ENCODE measurements at regions not wholly inside any gene's neighbourhood (a gene's known extent, or its start where the extent isn't known, plus 50 kb on each side); places are given as distances from the start of the nearest gene placed in this dataset.
"Not testable (repeated sequence)": the region's sequence is repeated elsewhere in the genome, so short reads cannot be mapped to it uniquely, and the experiment has no call there.

DNA sequence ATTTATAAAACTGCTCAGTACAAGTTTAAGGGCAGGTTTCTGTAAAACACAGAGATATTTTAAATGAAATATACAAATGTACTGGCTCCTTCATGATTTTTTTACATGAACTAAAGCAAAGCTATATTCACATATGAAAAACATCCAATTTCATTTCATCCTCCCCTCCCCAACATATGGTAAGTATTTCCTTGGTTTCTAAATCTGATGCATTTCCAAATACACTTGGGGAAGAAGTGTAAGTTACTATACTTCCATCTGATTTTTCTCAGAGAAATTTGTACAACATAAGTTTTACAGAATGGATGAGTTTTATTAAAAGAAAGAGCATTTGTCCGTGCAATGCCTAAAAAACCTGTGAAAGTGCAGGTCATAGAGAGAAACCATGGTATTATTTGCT, 109.0 kb upstream of the POMZP3 start:
- H3K36me3 ChIP-seq; H3K9me3 ChIP-seq; intact Hi-C loops (cut with DNase I); H3K27me3 ChIP-seq; H3K27ac ChIP-seq (replicated peaks in 1 of 4); H3K4me1 ChIP-seq; DNase-seq (ENCODE audit: extremely low spot score); H3K4me3 ChIP-seq: not testable (repeated sequence)
- WGBS = 79% methylated on average over 1 of the region's 1 CpG

DNA sequence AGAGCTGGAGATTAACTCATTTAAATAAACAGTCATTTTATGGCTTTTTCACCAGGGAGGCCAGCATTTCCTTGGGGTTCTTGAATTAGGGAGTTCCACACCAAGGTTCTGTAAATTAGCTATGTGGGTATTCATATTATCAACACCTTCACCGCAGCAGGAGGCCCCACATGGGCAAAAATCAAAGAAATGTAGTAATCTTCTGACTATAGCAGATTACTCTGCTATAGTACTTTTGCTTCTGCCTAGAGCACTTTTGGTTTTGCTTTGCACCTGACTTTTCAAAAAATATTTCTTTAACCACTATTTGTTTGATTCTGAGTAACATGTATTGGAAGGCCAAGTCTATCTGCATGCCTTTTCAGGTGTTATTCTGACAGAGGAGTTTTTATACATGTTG, 108.6 kb upstream of the POMZP3 start:
- H3K9me3 ChIP-seq; DNase-seq (ENCODE audit: extremely low spot score); H3K27me3 ChIP-seq; H3K36me3 ChIP-seq; H3K4me1 ChIP-seq; H3K27ac ChIP-seq (replicated peaks in 1 of 4); intact Hi-C loops (cut with DNase I); H3K4me3 ChIP-seq: not testable (repeated sequence)
- whole genome bisulfite sequencing = 50% methylated on average over 1 of the region's 1 CpG

DNA sequence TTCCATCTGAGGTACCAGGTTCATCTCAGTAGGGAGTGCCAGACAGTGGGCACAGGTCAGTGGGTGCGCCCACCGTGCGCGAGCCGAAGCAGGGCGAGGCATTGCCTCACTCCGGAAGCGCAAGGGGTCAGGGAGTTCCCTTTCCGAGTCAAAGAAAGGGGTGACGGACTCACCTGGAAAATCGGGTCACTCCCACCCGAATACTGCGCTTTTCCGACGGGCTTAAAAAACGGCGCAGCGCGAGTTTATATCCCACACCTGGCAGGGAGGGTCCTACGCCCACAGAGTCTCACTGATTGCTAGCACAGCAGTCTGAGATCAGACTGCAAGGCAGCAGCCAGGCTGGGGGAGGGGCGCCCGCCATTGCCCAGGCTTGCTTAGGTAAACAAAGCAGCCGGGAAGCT, 101.5 kb upstream of the POMZP3 start:
- H3K9me3 ChIP-seq; H3K4me3 ChIP-seq; DNase-seq (ENCODE audit: extremely low spot score); H3K27me3 ChIP-seq; intact Hi-C loops (cut with DNase I); H3K4me1 ChIP-seq; H3K27ac ChIP-seq (replicated peaks in 1 of 4); H3K36me3 ChIP-seq: not testable (repeated sequence)
- WGBS = 92% methylated on average over 20 of the region's 23 CpGs

DNA sequence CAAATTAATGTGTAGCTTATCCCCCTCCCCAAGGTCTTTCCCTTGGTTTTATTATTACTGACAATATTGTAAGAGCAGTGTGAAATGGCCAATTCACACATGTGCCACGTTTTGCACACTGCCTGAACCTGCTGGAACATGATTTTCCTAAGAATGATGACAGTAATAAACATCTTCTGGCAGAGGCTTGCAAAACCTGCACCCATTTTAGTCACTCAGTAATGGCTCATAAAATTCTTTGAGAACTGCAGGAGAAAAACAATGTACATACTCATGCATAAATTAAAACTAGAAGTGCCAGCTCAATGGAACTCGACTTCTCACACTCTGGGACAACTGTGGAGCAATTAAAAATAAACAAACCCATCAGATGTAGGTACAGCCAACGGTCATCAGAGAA, 96.8 kb upstream of the POMZP3 start:
- intact Hi-C loops (cut with DNase I); H3K4me3 ChIP-seq: not testable (repeated sequence)
- WGBS = no CpG with 5 or more reads among the region's 3 CpGs

DNA sequence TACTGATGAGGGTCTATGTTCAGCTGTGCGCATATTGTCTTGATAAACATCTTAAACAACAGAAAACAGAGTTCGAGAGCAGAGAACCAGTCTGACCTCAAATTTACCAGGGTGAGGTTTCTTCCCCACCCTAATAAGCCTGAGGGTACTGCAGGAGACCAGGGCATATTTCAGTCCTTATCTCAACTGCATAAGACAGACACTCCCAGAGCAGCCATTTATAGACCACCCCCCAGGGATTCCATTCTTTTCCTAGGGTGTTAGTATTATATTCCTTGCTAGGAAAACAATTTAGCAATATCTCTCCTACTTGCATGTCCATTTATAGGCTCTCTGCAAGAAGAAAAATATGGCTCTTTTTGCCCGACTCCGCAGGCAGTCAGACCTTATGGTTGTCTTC, 89.5 kb upstream of the POMZP3 start:
- H3K9me3 ChIP-seq; intact Hi-C loops (cut with DNase I); H3K4me1 ChIP-seq; H3K27ac ChIP-seq (replicated peaks in 1 of 4); DNase-seq (ENCODE audit: extremely low spot score); H3K36me3 ChIP-seq; H3K4me3 ChIP-seq; H3K27me3 ChIP-seq: not testable (repeated sequence)
- WGBS = 97% methylated on average over 4 of the region's 4 CpGs

More for the DNA sequence above, 96.8 kb upstream of the POMZP3 start:
- not testable (repeated sequence) for H3K27ac ChIP-seq (replicated peaks in 1 of 4); DNase-seq (ENCODE audit: extremely low spot score); H3K9me3 ChIP-seq; H3K4me1 ChIP-seq; H3K36me3 ChIP-seq; H3K27me3 ChIP-seq

DNA sequence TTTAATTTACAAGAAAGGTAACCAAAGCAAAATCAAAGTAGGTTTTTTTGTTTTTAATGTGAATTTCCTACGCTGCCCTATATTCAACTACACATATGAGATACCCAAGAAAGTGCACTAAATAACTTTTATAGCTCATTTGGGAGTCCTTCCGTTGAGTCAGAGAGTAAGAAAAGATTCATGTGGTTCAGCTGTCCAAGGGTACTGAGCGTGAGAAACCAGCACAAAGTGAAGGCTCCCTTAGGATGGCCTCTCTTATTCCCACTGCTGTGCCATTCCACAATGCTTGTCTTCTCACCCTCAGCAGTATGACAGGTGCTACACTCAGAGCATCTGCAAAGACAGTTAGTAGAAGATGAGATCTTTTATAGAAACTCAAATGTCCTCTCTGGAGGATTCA, 85.8 kb upstream of the POMZP3 start:
- 94% methylated on average over 3 of the region's 3 CpGs for WGBS
- H3K4me3 ChIP-seq; H3K36me3 ChIP-seq; H3K4me1 ChIP-seq; DNase-seq (ENCODE audit: extremely low spot score); intact Hi-C loops (cut with DNase I); H3K27me3 ChIP-seq; H3K9me3 ChIP-seq; H3K27ac ChIP-seq (replicated peaks in 1 of 4): not testable (repeated sequence)

DNA sequence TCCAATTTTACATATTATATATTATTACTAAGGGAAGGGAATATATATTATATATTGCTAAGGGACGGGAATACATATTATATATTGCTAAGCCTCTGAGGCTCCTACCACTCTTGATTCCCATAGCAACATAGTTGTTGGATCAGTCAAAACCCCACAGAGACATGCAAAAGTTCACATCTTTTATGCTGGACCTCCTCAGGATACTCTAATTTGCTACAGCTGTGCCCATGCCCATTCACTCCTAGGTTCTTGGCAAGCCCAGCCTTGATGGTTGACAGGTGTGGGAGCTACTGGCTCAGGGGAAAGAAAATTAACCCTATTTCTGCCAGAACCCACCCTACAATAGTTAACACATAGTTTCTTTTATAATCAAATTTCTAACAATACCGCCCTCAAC, 84.6 kb upstream of the POMZP3 start:
- H3K27me3 ChIP-seq; H3K27ac ChIP-seq (replicated peaks in 1 of 4); H3K4me1 ChIP-seq; H3K9me3 ChIP-seq; DNase-seq (ENCODE audit: extremely low spot score); intact Hi-C loops (cut with DNase I); H3K4me3 ChIP-seq; H3K36me3 ChIP-seq: not testable (repeated sequence)
- WGBS = 94% methylated on average over 2 of the region's 2 CpGs

DNA sequence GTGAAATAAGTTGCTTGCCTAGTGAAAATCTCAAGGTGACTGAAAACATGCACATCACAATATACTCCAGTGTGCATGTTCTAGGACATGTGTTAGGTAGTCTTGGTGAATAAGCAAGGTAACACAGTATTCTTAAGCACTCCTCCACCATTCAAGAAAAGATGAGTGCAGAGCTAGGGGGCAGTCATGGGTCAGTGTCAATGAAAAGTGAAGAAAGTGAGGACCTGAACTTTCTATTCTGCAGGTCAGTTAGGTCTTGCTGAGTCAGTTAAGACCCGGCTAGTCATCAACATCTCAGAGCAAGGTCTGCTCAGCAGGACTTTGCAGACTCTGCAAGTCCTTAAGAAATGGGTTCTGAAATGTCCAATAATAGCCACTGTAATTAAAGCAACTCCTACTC, 82.6 kb upstream of the POMZP3 start:
- H3K4me3 ChIP-seq; DNase-seq (ENCODE audit: extremely low spot score); H3K27me3 ChIP-seq; H3K36me3 ChIP-seq; intact Hi-C loops (cut with DNase I); H3K27ac ChIP-seq (replicated peaks in 1 of 4); H3K4me1 ChIP-seq; H3K9me3 ChIP-seq: not testable (repeated sequence)
- no CpG with 5 or more reads among the region's 1 CpG for WGBS

DNA sequence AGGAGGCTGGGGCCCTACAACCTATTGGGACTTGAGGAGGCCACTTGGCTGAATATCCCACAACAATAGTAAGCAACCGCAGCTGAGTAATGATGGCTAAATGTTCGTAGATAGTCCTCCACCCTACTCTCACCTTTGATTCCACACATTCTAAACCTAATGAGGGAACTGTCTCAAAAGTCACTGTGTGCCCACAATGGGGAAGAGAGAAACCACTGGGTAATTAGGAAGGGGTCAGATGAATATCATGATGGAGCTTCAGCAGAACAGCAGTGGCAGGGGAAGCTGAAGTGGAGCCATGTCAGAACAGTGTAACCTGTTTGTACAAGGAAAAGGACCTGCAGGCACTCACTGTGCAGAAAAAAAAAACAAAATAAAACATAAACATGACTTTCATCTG, 81.4 kb upstream of the POMZP3 start:
- H3K27ac ChIP-seq (replicated peaks in 1 of 4); H3K9me3 ChIP-seq; H3K4me3 ChIP-seq; H3K36me3 ChIP-seq; intact Hi-C loops (cut with DNase I); DNase-seq (ENCODE audit: extremely low spot score); H3K27me3 ChIP-seq; H3K4me1 ChIP-seq: not testable (repeated sequence)
- 96% methylated on average over 2 of the region's 2 CpGs for WGBS

DNA sequence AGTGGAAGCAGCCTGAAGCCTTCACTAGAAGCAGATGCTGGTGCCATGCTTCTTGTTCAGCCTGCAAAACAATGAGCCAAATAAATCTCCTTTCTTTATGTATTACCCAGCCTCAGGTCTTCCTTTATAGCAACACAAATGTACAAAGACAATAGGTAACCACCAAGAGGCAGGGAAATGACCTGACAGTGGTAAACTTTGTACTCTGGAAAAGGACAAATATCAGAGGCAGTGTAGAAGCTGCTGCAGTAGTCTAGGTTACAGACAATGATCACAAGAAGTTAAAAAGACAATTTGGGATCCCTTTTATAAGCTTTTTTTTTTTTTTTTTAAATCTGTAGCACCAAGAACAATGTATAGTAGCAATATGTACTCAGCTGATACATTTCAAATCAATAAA, 76.7 kb upstream of the POMZP3 start:
- DNase-seq (ENCODE audit: extremely low spot score); H3K36me3 ChIP-seq; H3K27me3 ChIP-seq; H3K9me3 ChIP-seq; H3K4me1 ChIP-seq; intact Hi-C loops (cut with DNase I); H3K27ac ChIP-seq (replicated peaks in 1 of 4); H3K4me3 ChIP-seq: not testable (repeated sequence)

DNA sequence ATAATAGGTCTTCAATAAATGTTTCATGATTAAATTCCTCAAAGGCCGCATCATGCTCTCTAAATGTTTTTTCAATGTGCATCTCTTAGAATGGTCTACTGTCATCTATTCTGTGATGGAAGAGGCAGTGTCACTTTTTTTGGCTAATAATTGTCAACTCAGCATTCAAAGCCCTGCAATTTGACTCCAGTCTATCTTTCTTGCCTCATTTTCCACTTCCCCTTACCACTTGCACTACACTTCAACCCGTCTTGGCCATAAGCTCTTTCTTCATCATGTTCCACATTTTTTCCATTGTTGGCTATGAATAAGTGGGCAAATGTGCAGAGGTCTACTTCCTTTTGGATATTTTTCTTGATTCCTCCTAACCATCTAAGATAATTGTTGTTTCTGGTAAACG, 59.2 kb upstream of the POMZP3 start:
- H3K4me3 ChIP-seq; DNase-seq (ENCODE audit: extremely low spot score); H3K27ac ChIP-seq (replicated peaks in 1 of 4); H3K36me3 ChIP-seq; H3K27me3 ChIP-seq; H3K4me1 ChIP-seq; intact Hi-C loops (cut with DNase I); H3K9me3 ChIP-seq: not testable (repeated sequence)
- 61% methylated on average over 2 of the region's 3 CpGs for WGBS

DNA sequence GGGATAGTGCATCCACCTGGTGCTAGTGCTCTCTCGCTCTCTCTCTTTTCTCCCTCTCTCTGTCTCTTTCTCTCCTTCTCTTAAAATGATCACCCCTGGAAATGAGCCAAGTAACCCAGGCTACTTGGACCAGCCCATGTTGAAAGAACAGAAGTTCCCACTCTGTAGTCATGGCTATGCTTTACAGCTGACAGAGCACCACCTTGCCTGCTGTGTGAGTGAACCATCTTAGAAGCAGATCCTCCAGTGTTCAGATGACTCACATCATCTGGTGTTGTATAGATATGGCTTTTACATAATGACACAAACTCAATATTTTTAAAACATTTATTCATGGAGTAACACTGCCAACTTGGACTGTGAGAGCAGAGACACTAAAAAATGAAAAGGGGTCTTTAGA, 57.7 kb upstream of the POMZP3 start:
- H3K36me3 ChIP-seq; H3K27me3 ChIP-seq; H3K4me1 ChIP-seq; intact Hi-C loops (cut with DNase I); H3K4me3 ChIP-seq; H3K27ac ChIP-seq (replicated peaks in 1 of 4); DNase-seq (ENCODE audit: extremely low spot score); H3K9me3 ChIP-seq: not testable (repeated sequence)
- WGBS = 91% methylated on average over 1 of the region's 1 CpG

DNA sequence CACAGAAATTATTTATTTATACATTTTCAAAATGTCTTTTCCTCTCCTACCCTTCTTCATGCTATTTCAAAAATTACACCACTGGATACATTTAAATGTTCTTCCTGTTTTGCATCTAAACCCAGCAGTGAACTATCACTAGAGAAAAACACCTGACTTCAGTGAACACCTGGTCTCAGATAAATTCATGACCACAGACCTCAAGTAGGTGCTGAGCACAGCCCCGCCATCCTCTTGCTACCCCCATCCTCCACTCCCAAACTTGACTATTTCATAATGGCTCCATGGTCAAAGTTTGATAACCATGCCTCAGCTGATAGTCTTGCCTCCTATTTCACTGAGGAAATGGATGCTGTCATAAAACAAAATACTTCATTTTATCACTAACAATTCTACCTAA, 56.6 kb upstream of the POMZP3 start:
- DNase-seq (ENCODE audit: extremely low spot score); H3K27me3 ChIP-seq; H3K27ac ChIP-seq (replicated peaks in 1 of 4); H3K4me1 ChIP-seq; intact Hi-C loops (cut with DNase I); H3K9me3 ChIP-seq; H3K36me3 ChIP-seq; H3K4me3 ChIP-seq: not testable (repeated sequence)
- 100% methylated on average over 1 of the region's 1 CpG for WGBS

DNA sequence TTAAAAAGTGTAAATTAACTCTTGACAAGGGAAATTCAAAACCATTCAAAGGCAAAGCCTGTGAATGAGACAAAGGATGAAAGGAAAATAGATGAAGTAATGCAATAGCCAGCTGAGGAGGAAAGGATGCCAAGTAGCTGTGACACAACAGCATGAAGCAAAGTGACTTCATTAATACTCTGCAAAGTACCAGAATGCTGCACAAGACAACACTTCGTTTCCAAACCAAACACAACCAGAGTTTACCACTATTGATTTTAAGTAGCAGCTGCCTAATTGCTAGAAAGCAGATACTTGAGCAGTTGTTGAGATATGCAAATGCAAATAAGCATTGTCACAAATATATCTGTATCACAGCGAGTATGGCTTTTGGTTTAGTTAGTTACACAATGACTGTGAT, 54.7 kb upstream of the POMZP3 start:
- H3K4me3 ChIP-seq; H3K27me3 ChIP-seq; H3K36me3 ChIP-seq; DNase-seq (ENCODE audit: extremely low spot score); H3K27ac ChIP-seq (replicated peaks in 1 of 4); H3K4me1 ChIP-seq; H3K9me3 ChIP-seq; intact Hi-C loops (cut with DNase I): not testable (repeated sequence)
- WGBS = 48% methylated on average over 2 of the region's 2 CpGs

Measured in esophagus muscularis mucosa (tissue), 4 donors.